ENCODE measurements at regions not wholly inside any gene's neighbourhood (a gene's known extent, or its start where the extent isn't known, plus 50 kb on each side); places are given as distances from the start of the nearest gene placed in this dataset.

DNA sequence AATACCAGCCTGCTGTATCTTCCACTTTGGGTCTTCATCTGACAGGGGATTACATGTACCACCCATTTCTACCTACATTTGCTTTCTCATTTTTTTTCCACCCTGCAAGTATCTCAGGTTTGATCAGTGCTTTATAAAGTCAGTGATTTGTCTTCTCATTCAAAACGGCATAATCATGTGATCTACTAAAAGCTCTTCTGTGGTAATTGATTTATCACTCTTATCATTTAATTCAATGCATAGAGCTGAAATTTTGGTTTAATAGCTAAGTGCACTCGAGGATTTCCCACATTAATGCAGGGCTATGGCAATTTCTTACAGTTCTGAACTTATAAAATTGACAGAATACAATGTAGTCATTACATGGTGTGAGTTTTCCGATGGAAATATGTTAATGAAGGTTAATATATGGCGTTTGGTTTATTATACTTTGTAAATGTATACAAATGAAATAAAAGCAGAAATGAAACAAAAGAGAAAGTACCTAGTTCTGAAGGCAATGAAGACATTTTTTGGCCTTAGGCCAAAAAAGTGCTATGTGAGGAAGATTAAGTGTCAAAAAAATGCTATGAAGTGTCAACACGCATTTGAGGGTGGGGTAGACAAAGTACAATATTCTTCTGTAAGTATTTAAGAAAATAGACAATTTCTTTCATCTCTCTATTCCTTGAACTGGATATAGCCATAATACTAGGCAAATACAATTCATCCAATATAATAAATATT is 457.3 kb downstream of the ETV1 start:
- no peak for TF ChIP-seq POLR2A (IDR thresholded peaks at IDR 0.05; ENCODE audit: borderline replicate concordance, extremely low read depth, insufficient read depth, insufficient read length)
- no peak for TF ChIP-seq CTCF (IDR thresholded peaks at IDR 0.05 in 2 of 3, conservative IDR thresholded peaks at IDR 0.05 in 1 of 3; ENCODE audit: borderline replicate concordance in 1 of 3, insufficient read depth in 1 of 3, low read depth in 2 of 3, low read length in 2 of 3)
- TF ChIP-seq, protein P1, sequence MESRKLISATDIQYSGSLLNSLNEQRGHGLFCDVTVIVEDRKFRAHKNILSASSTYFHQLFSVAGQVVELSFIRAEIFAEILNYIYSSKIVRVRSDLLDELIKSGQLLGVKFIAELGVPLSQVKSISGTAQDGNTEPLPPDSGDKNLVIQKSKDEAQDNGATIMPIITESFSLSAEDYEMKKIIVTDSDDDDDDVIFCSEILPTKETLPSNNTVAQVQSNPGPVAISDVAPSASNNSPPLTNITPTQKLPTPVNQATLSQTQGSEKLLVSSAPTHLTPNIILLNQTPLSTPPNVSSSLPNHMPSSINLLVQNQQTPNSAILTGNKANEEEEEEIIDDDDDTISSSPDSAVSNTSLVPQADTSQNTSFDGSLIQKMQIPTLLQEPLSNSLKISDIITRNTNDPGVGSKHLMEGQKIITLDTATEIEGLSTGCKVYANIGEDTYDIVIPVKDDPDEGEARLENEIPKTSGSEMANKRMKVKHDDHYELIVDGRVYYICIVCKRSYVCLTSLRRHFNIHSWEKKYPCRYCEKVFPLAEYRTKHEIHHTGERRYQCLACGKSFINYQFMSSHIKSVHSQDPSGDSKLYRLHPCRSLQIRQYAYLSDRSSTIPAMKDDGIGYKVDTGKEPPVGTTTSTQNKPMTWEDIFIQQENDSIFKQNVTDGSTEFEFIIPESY (IDR thresholded peaks at IDR 0.05; ENCODE audit: extremely low read depth, insufficient replicate concordance, low read length) = no peak
- TF ChIP-seq ZNF274 (IDR thresholded peaks at IDR 0.05; ENCODE audit: low read depth, low read length) = no peak
- TF ChIP-seq, protein P2, sequence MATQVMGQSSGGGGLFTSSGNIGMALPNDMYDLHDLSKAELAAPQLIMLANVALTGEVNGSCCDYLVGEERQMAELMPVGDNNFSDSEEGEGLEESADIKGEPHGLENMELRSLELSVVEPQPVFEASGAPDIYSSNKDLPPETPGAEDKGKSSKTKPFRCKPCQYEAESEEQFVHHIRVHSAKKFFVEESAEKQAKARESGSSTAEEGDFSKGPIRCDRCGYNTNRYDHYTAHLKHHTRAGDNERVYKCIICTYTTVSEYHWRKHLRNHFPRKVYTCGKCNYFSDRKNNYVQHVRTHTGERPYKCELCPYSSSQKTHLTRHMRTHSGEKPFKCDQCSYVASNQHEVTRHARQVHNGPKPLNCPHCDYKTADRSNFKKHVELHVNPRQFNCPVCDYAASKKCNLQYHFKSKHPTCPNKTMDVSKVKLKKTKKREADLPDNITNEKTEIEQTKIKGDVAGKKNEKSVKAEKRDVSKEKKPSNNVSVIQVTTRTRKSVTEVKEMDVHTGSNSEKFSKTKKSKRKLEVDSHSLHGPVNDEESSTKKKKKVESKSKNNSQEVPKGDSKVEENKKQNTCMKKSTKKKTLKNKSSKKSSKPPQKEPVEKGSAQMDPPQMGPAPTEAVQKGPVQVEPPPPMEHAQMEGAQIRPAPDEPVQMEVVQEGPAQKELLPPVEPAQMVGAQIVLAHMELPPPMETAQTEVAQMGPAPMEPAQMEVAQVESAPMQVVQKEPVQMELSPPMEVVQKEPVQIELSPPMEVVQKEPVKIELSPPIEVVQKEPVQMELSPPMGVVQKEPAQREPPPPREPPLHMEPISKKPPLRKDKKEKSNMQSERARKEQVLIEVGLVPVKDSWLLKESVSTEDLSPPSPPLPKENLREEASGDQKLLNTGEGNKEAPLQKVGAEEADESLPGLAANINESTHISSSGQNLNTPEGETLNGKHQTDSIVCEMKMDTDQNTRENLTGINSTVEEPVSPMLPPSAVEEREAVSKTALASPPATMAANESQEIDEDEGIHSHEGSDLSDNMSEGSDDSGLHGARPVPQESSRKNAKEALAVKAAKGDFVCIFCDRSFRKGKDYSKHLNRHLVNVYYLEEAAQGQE (IDR thresholded peaks at IDR 0.05; ENCODE audit: low read depth) = no peak

All from HCT116 (cell line).